ENCODE measurements at regions not wholly inside any gene's neighbourhood (a gene's known extent, or its start where the extent isn't known, plus 50 kb on each side); places are given as distances from the start of the nearest gene placed in this dataset.
"Not testable (repeated sequence)": the region's sequence is repeated elsewhere in the genome, so short reads cannot be mapped to it uniquely, and the experiment has no call there.

DNA sequence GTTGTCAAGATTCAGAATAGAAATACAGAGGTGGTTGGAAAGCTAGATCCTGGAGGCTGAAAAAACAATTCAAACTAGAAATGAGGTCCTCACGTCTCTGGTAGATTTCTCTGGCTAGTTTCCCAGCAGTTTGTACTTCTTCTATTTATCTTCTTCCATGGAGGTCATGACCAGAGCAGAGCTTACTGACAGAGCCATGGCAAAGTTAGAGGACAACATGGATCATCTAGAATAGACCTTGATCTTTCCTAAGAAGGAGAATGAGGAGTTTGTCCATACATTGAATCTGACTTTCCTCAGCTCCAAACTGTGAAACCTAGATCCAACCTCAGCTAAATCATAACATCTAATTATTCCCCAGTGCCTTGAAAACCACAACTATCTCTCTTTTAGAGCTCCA lies 900.8 kb upstream of the GOT2 start:
- H3K27ac ChIP-seq (ENCODE audit: low read depth in 2 of 2, low read length in 2 of 2) = no peak overlapping the region
- no peaks in the 10 kb centered on the region for H3K4me1 ChIP-seq (ENCODE audit: control insufficient read depth in 2 of 2, insufficient read depth in 2 of 2, low read length in 2 of 2)
- no peak overlapping the region for H3K9ac ChIP-seq (ENCODE audit: low read depth in 1 of 2, low read length in 2 of 2)
- no peaks in the 10 kb centered on the region for H3K9me3 ChIP-seq (ENCODE audit: control insufficient read depth in 2 of 2, low read length in 2 of 2)
- H3K4me3 ChIP-seq (ENCODE audit: low read length in 2 of 2) = no peak overlapping the region
- H3K27me3 ChIP-seq (ENCODE audit: control insufficient read depth in 2 of 2, insufficient read depth in 2 of 2, low read length in 2 of 2) = no peaks in the 10 kb centered on the region
- no peaks in the 10 kb centered on the region for H3K36me3 ChIP-seq (ENCODE audit: control insufficient read depth in 2 of 2, insufficient read depth in 2 of 2, low read length in 2 of 2)

DNA sequence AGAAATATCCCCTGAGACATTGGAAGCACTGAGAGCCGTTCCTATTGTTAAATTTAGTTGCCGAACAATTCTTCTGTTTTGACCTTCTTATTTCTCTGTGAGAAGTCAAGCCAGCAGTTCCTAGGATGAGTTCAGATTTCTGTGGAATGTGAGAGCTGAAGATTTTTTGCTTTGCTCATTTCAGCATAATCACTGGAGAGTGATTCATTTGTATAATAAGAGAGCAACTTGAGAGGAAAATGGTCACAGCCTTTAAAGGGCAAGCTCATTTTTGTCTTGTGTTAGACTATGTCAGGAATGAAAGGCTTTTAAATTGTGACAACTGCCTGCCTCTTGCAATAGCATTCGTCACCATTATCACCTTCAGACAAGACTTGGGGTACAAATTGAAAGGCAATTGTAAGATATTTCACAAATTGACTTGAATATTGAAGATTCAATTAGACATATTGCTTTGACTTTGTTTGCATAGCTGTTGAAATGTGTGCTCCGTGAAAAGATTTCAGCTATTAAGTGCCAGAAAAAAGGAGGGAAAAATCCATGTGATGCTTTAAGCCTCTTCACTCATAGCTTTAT lies 900.0 kb upstream of the GOT2 start:
- Histone ChIP-seq H3K4me1 (ENCODE audit: control insufficient read depth in 2 of 2, insufficient read depth in 2 of 2, low read length in 2 of 2) (no peaks in the 10 kb centered on the region), H3K9ac (ENCODE audit: low read depth in 1 of 2, low read length in 2 of 2) (no peak overlapping the region), H3K36me3 (ENCODE audit: control insufficient read depth in 2 of 2, insufficient read depth in 2 of 2, low read length in 2 of 2) (no peaks in the 10 kb centered on the region), H3K9me3 (ENCODE audit: control insufficient read depth in 2 of 2, low read length in 2 of 2) (peaks cover 0 to 2% of the 10 kb centered on the region in 2 donors), H3K27ac (ENCODE audit: low read depth in 2 of 2, low read length in 2 of 2) (no peak overlapping the region), H3K4me3 (ENCODE audit: low read length in 2 of 2) (no peak overlapping the region), H3K27me3 (ENCODE audit: control insufficient read depth in 2 of 2, insufficient read depth in 2 of 2, low read length in 2 of 2) (no peaks in the 10 kb centered on the region)

DNA sequence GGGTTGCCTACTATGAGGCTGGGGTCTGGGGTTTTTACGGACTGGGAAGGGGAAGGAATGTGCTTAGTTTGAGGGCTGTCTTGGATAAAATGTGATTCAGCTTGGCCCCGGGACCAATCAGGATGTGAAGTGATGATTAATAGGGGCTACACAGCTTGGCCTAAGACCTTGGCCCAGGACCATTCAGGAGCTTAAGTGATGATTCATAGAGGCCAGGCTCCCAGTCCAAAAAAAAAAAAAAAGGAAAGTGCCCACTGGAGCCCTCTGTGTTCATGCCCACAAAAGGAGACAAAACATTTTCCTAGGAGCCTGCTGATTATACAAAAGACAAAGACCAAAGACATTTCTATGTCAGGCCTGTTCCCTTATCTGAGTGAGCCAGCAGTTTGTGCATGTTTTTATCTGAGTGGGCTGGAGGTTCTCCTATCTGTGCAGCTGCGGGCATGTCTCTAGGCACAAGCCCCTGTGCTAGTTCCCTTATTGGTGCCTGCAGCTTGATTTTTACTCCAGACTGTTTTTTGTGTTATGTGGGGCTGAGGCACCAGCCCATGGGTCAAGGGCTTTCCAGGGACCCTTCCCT lies 898.2 kb upstream of the GOT2 start:
- Histone ChIP-seq H3K27ac (ENCODE audit: low read depth in 2 of 2, low read length in 2 of 2) (no peak overlapping the region), H3K4me1 (ENCODE audit: control insufficient read depth in 2 of 2, insufficient read depth in 2 of 2, low read length in 2 of 2) (no peaks in the 10 kb centered on the region), H3K27me3 (ENCODE audit: control insufficient read depth in 2 of 2, insufficient read depth in 2 of 2, low read length in 2 of 2) (no peaks in the 10 kb centered on the region), H3K36me3 (ENCODE audit: control insufficient read depth in 2 of 2, insufficient read depth in 2 of 2, low read length in 2 of 2) (no peaks in the 10 kb centered on the region), H3K4me3 (ENCODE audit: low read length in 2 of 2) (no peak overlapping the region), H3K9me3 (ENCODE audit: control insufficient read depth in 2 of 2, low read length in 2 of 2) (peaks cover 0 to 2% of the 10 kb centered on the region in 2 donors), H3K9ac (ENCODE audit: low read depth in 1 of 2, low read length in 2 of 2) (no peak overlapping the region)

DNA sequence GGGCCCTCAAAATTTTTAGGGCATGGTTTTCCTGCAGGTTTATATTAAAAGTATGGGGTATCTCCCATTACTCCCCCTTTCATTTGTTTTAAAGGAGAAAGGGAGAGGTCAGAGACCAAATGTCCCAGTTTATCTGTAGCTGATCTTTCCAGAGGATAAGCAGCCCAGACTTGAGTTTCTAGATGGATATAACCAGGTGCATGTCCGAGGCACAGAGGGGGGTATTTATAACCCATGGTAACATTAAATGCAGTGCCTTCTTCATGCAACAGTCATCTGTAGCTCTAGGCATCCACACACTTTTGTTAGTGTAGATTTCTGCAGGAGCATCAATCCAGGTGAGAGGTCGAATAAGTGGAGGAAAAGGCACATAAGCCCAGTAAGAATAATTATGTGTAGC lies 890.3 kb upstream of the GOT2 start:
- not testable (repeated sequence) for H3K4me3 ChIP-seq (ENCODE audit: low read length in 2 of 2); H3K9ac ChIP-seq (ENCODE audit: low read depth in 1 of 2, low read length in 2 of 2); H3K27me3 ChIP-seq (ENCODE audit: control insufficient read depth in 2 of 2, insufficient read depth in 2 of 2, low read length in 2 of 2); H3K36me3 ChIP-seq (ENCODE audit: control insufficient read depth in 2 of 2, insufficient read depth in 2 of 2, low read length in 2 of 2); H3K27ac ChIP-seq (ENCODE audit: low read depth in 2 of 2, low read length in 2 of 2); H3K9me3 ChIP-seq (ENCODE audit: control insufficient read depth in 2 of 2, low read length in 2 of 2); H3K4me1 ChIP-seq (ENCODE audit: control insufficient read depth in 2 of 2, insufficient read depth in 2 of 2, low read length in 2 of 2)

DNA sequence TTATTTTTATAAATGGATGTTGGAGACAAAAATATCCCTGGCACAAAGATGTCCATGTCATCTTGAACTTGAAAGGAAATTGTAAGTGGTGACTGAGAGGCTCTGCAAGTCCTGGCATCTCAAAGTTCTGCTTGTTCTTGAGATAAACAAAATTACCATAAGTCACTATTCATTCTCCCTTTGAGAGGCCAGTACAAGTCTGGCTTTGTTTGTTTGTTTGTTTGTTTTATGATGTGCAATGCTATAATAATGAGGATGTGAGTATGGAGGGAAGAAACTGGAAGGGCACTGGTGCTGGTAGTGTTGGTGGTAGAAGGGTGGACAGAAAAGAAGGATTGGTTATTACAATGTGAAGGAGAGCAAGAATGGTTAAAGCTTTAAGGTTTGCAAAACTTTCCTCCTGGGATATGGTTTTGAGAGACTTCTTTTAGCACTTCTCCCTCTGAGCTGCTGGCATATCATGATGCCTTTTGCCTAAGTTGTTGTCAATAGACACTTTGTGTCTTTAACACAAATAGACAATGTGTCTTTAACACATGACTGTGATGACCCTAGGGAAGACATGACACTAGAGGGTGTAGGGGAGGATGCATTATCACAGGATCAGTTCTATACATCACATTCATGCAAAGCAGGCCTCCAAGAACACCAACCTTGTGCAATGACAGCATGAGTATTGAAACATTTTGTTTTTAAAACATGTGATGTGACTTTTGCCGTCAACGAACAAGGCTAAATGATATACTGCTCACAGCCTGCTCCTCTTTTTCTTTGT lies 880.5 kb upstream of the GOT2 start:
- no peak overlapping the region for H3K9ac ChIP-seq (ENCODE audit: low read depth in 1 of 2, low read length in 2 of 2)
- H3K27ac ChIP-seq (ENCODE audit: low read depth in 2 of 2, low read length in 2 of 2) = no peak overlapping the region
- no peaks in the 10 kb centered on the region for H3K27me3 ChIP-seq (ENCODE audit: control insufficient read depth in 2 of 2, insufficient read depth in 2 of 2, low read length in 2 of 2)
- no peak overlapping the region for H3K4me3 ChIP-seq (ENCODE audit: low read length in 2 of 2)
- peaks cover 0 to under 1% of the 10 kb centered on the region in 2 donors for H3K9me3 ChIP-seq (ENCODE audit: control insufficient read depth in 2 of 2, low read length in 2 of 2)
- no peaks in the 10 kb centered on the region for H3K4me1 ChIP-seq (ENCODE audit: control insufficient read depth in 2 of 2, insufficient read depth in 2 of 2, low read length in 2 of 2)
- no peaks in the 10 kb centered on the region for H3K36me3 ChIP-seq (ENCODE audit: control insufficient read depth in 2 of 2, insufficient read depth in 2 of 2, low read length in 2 of 2)

DNA sequence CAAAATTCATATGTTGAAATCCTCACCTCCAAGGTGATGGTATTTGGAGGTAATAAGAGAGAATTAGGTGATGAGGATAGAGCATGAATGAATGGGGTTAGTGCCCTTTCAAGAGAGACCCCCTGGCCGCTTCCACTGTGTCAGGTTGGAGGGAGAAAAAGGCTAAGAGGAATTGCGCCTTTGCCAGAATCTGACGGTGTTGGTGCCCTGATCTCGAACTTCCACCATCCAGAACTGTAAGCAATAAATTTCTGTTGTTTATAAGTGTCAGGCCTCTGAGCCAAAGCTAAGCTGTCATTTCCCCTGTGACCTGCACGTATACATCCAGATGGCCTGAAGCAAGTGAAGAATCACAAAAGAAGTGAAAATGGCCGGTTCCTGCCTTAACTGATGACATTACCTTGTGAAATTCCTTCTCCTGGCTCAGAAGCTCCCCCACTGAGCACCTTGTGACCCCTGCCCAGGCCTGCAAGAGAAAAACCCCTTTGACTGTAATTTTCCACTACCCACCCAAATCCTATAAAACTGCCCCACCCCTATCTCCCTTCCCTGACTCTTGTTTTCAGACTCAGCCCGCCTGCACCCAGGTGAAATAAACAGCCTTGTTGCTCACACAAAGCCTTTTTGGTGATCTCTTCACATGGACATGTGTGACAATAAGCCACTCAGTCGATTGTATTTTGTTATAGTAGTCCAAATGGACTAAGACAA lies 878.9 kb upstream of the GOT2 start:
- H3K36me3 ChIP-seq (ENCODE audit: control insufficient read depth in 2 of 2, insufficient read depth in 2 of 2, low read length in 2 of 2); H3K9me3 ChIP-seq (ENCODE audit: control insufficient read depth in 2 of 2, low read length in 2 of 2); H3K27ac ChIP-seq (ENCODE audit: low read depth in 2 of 2, low read length in 2 of 2); H3K4me3 ChIP-seq (ENCODE audit: low read length in 2 of 2); H3K27me3 ChIP-seq (ENCODE audit: control insufficient read depth in 2 of 2, insufficient read depth in 2 of 2, low read length in 2 of 2); H3K4me1 ChIP-seq (ENCODE audit: control insufficient read depth in 2 of 2, insufficient read depth in 2 of 2, low read length in 2 of 2); H3K9ac ChIP-seq (ENCODE audit: low read depth in 1 of 2, low read length in 2 of 2): not testable (repeated sequence)

DNA sequence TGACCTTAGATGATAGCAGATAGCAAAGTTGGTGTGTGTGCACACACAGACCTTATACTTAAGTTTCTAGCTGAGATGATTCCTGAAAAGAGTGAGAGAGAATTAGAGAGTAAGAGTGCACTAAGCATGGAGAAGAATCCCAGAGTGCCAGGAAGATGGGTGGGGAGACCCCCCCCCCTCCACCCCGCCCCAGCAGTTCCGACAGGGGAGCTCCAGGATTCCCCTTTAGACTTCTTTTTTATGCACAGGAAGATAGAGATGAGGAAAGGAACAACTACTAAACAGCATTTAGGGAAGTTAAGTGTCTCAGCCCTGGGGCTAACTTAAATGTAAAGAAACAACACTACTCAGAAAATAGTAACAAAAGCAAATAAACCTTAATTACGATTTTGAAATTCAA lies 878.0 kb upstream of the GOT2 start:
- no peak overlapping the region for H3K9ac ChIP-seq (ENCODE audit: low read depth in 1 of 2, low read length in 2 of 2)
- H3K36me3 ChIP-seq (ENCODE audit: control insufficient read depth in 2 of 2, insufficient read depth in 2 of 2, low read length in 2 of 2) = no peaks in the 10 kb centered on the region

DNA sequence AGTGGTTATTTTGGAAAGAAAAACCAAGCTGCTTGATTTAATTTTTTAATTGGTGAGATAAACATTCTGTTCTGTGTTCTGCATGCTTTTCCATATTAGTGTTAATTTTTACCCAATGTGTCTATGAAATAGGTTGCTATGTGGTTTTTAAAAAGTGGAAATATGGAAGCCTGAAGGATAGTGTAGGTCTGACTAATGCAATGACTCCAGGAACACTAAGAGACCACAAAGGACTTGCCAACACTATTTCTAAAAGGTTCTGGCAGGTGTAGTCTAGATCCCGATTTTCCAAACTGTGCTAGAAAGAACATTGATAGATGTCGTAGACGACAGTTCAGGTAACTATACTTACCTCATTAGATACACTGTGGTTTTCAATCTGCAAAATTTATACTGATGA lies 877.4 kb upstream of the GOT2 start:
- Histone ChIP-seq H3K9me3 (ENCODE audit: control insufficient read depth in 2 of 2, low read length in 2 of 2) (peaks cover 0 to 3% of the 10 kb centered on the region in 2 donors), H3K27me3 (ENCODE audit: control insufficient read depth in 2 of 2, insufficient read depth in 2 of 2, low read length in 2 of 2) (no peaks in the 10 kb centered on the region), H3K4me1 (ENCODE audit: control insufficient read depth in 2 of 2, insufficient read depth in 2 of 2, low read length in 2 of 2) (no peaks in the 10 kb centered on the region)

More for the DNA sequence above, 878.0 kb upstream of the GOT2 start:
- no peaks in the 10 kb centered on the region for H3K27me3 ChIP-seq (ENCODE audit: control insufficient read depth in 2 of 2, insufficient read depth in 2 of 2, low read length in 2 of 2)
- H3K4me3 ChIP-seq (ENCODE audit: low read length in 2 of 2) = no peak overlapping the region
- H3K4me1 ChIP-seq (ENCODE audit: control insufficient read depth in 2 of 2, insufficient read depth in 2 of 2, low read length in 2 of 2) = no peaks in the 10 kb centered on the region
- H3K9me3 ChIP-seq (ENCODE audit: control insufficient read depth in 2 of 2, low read length in 2 of 2) = peaks cover 0 to 3% of the 10 kb centered on the region in 2 donors
- H3K27ac ChIP-seq (ENCODE audit: low read depth in 2 of 2, low read length in 2 of 2) = no peak overlapping the region

DNA sequence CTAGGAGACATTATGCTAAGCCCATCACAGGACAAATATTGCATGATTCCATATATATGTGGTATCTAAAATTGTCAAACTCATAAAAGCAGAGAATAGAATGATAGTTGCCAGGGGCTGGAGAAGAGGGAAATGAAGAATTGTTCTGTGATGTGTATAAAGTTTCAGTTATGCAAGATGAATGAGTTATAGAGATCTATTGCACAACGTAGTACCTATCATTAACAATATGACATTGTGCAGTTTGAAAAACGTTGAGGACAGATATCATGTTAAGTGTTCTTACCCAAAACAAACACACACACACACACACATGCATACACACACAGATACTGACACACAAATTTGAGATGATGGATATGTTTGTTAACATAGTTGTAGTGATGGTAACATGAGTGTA lies 871.6 kb upstream of the GOT2 start:
- Histone ChIP-seq H3K27ac (ENCODE audit: low read depth in 2 of 2, low read length in 2 of 2) (no peak overlapping the region), H3K9ac (ENCODE audit: low read depth in 1 of 2, low read length in 2 of 2) (no peak overlapping the region), H3K4me3 (ENCODE audit: low read length in 2 of 2) (no peak overlapping the region), H3K27me3 (ENCODE audit: control insufficient read depth in 2 of 2, insufficient read depth in 2 of 2, low read length in 2 of 2) (no peaks in the 10 kb centered on the region), H3K9me3 (ENCODE audit: control insufficient read depth in 2 of 2, low read length in 2 of 2) (peaks cover 0 to 3% of the 10 kb centered on the region in 2 donors), H3K4me1 (ENCODE audit: control insufficient read depth in 2 of 2, insufficient read depth in 2 of 2, low read length in 2 of 2) (no peaks in the 10 kb centered on the region), H3K36me3 (ENCODE audit: control insufficient read depth in 2 of 2, insufficient read depth in 2 of 2, low read length in 2 of 2) (no peaks in the 10 kb centered on the region)

More for the DNA sequence above, 877.4 kb upstream of the GOT2 start:
- Histone ChIP-seq H3K4me3 (ENCODE audit: low read length in 2 of 2) (no peak overlapping the region), H3K27ac (ENCODE audit: low read depth in 2 of 2, low read length in 2 of 2) (no peak overlapping the region), H3K36me3 (ENCODE audit: control insufficient read depth in 2 of 2, insufficient read depth in 2 of 2, low read length in 2 of 2) (no peaks in the 10 kb centered on the region), H3K9ac (ENCODE audit: low read depth in 1 of 2, low read length in 2 of 2) (no peak overlapping the region)

DNA sequence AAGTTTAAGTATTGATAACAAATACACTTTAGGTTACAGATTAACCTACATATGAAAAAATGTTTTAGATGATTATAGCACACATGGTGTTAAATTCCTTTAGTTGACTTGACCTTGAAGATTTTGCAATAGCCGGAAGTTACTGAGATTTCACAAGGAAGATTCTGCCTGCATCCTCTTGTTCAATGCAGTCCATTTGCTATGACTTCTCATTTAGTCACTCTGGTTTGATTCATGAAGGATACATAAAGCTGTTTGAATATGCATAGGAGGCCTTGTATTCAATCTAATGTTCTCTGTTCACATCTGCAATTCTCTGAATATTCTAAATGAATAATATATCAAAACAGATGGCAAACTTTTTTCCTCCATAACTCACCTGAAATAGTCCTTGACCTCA lies 870.2 kb upstream of the GOT2 start:
- H3K4me3 ChIP-seq (ENCODE audit: low read length in 2 of 2) = no peak overlapping the region
- H3K36me3 ChIP-seq (ENCODE audit: control insufficient read depth in 2 of 2, insufficient read depth in 2 of 2, low read length in 2 of 2) = no peaks in the 10 kb centered on the region
- no peak overlapping the region for H3K9ac ChIP-seq (ENCODE audit: low read depth in 1 of 2, low read length in 2 of 2)
- H3K4me1 ChIP-seq (ENCODE audit: control insufficient read depth in 2 of 2, insufficient read depth in 2 of 2, low read length in 2 of 2) = no peaks in the 10 kb centered on the region
- H3K9me3 ChIP-seq (ENCODE audit: control insufficient read depth in 2 of 2, low read length in 2 of 2) = no peaks in the 10 kb centered on the region
- H3K27me3 ChIP-seq (ENCODE audit: control insufficient read depth in 2 of 2, insufficient read depth in 2 of 2, low read length in 2 of 2) = no peaks in the 10 kb centered on the region
- H3K27ac ChIP-seq (ENCODE audit: low read depth in 2 of 2, low read length in 2 of 2) = no peak overlapping the region

All from mucosa of rectum (tissue), 2 donors.